GM12892 (cell line): ENCODE measurements at regions not wholly inside any gene's neighbourhood (a gene's known extent, or its start where the extent isn't known, plus 50 kb on each side); places are given as distances from the start of the nearest gene placed in this dataset.

ENCODE experiments used
- POLR2A ChIP-seq: IDR thresholded peaks from 2 replicates; pipeline ENCODE4 v1.6.1; 2011; ENCODE audit warnings: low read depth, low read length, control low read depth
- POLR2AphosphoS5 ChIP-seq: IDR thresholded peaks from 2 replicates; pipeline ENCODE4 v1.6.1; 2011; ENCODE audit warnings: low read depth, low read length, control low read depth
- TAF1 ChIP-seq: IDR thresholded peaks from 2 replicates; pipeline ENCODE4 v1.6.1; 2011; ENCODE audit warnings: low read depth, mild to moderate bottlenecking, control low read depth, low read length, borderline replicate concordance

GRCh38 chr18:39025531-39025930 lies 1459.9 kb upstream of the CELF4 start:
- TF ChIP-seq POLR2A (no peak), POLR2AphosphoS5 (no peak), TAF1 (no peak)
